Keratinocyte (primary cell): ENCODE measurements at regions not wholly inside any gene's neighbourhood (a gene's known extent, or its start where the extent isn't known, plus 50 kb on each side); places are given as distances from the start of the nearest gene placed in this dataset.

Experiments used
- EZH2 ChIP-seq: IDR thresholded peaks from one replicate; pipeline ENCODE4 v1.6.1; 2012; ENCODE audit warnings: inconsistent platforms, mild to moderate bottlenecking, low read length, moderate library complexity
- TF ChIP-seq, protein P1 (sequence below), 3 experiments: IDR thresholded peaks in 1 of 3; conservative IDR thresholded peaks in 1 of 3; optimal IDR thresholded peaks in 1 of 3; 2 replicates in 2 of 3; 3 replicates in 1 of 3; pipeline versions ENCODE3 to v1.5.1; 2011; ENCODE audit warnings: low read length in 3 of 3, mild to moderate bottlenecking in 3 of 3, moderate library complexity in 2 of 3, control low read depth in 1 of 3, inconsistent platforms in 1 of 3; ENCODE audit not compliant: insufficient read depth in 2 of 3; ENCODE audit errors: extremely low read depth in 1 of 3

DNA sequence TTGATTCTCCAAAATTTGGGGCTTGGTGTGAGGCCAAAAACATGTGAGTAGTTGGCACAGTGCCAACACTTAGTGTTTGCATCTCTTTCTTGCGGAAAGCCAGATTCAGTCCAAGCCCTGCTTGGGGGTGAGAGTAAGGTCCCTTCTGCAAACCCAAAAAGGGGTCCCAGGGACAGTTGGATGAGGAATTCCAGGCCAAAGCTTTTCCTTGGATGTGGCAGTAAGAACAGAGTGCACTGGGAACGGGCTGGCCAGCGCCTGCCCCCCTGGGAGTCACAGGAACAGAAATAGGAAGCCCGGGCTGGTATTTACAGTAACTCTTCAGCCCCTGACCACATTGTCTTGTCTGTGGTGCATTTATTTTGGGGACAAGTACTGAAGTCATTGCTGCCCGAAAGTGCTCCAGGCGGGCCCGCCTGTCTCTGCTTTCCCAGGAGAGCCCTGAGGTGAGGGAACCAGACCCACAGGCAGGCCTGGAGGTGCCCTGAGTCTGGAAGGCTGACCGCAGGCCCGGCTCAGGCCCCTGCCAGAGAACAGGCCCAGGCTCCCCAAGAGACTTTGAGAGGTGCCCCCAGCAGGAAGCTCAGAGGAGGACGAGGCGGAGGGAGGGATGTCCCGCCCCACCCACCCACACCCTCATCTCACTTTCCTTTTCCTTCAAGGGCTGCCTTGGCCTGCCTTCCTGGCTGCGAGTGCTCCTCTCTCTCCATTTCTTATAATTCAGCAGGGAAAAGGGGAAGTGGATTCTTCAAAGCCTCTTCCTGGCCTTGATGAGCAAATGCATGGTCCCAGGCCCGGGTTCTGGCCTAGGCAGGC is 218.4 kb downstream of the MAFB start:
- TF ChIP-seq, protein P1, sequence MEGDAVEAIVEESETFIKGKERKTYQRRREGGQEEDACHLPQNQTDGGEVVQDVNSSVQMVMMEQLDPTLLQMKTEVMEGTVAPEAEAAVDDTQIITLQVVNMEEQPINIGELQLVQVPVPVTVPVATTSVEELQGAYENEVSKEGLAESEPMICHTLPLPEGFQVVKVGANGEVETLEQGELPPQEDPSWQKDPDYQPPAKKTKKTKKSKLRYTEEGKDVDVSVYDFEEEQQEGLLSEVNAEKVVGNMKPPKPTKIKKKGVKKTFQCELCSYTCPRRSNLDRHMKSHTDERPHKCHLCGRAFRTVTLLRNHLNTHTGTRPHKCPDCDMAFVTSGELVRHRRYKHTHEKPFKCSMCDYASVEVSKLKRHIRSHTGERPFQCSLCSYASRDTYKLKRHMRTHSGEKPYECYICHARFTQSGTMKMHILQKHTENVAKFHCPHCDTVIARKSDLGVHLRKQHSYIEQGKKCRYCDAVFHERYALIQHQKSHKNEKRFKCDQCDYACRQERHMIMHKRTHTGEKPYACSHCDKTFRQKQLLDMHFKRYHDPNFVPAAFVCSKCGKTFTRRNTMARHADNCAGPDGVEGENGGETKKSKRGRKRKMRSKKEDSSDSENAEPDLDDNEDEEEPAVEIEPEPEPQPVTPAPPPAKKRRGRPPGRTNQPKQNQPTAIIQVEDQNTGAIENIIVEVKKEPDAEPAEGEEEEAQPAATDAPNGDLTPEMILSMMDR (optimal IDR thresholded peaks at IDR 0.05 in 1 of 3, IDR thresholded peaks at IDR 0.05 in 1 of 3, conservative IDR thresholded peaks at IDR 0.05 in 1 of 3; ENCODE audit: extremely low read depth in 1 of 3, insufficient read depth in 2 of 3, low read length in 3 of 3), result no peak
- no peak for TF ChIP-seq EZH2
